ENCODE measurements at regions not wholly inside any gene's neighbourhood (a gene's known extent, or its start where the extent isn't known, plus 50 kb on each side); places are given as distances from the start of the nearest gene placed in this dataset.

DNA sequence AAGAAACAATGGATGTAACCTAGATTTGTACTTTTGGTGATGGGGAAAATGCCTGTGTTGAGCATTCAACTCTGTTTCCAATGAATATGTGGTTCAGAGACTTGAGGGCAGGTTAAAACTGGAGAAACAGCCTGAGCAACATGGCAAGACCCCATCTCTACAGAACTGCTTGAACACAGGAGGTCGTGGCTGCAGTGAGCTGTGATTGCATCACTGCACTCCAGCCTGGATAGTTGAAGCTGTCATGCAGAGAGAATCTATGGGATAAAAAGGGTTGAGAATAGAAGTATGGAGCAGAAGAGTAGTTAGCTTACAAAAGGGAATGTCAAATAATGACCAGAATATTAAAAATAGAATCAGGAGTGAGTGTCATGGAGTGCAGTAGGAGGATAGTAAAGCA lies 134.8 kb upstream of the PDE5A start:
- ATAC-seq (no peak), DNase-seq (ENCODE audit: low read depth, low spot score) (no peak), FAIRE-seq (no peak)
- no peaks in the 10 kb centered on the region for H3K4me1 ChIP-seq (ENCODE audit: control insufficient read depth, insufficient read depth, low read length)
- H3K4me3 ChIP-seq: no peak overlapping the region
- WGBS (ENCODE audit: insufficient coverage, insufficient replicate concordance, low lambda C conversion rate, missing lambda C conversion rate): 0% methylated on average over 1 of the region's 1 CpG
- H4K20me1 ChIP-seq (ENCODE audit: control insufficient read depth, insufficient read depth): no peaks in the 10 kb centered on the region
- no peaks in the 10 kb centered on the region for H3K79me2 ChIP-seq (ENCODE audit: control insufficient read depth, insufficient read depth, low read length)
- ChIA-PET POLR2A (no interaction called here), RAD21 (ENCODE audit: unreplicated experiment) (no interaction called here), SMC1A (ENCODE audit: uncharacterized antibody, unreplicated experiment) (no interaction called here), CTCF (no interaction called here)
- H3K27me3 ChIP-seq (replicated peaks in 1 of 2; ENCODE audit: control insufficient read depth in 2 of 2, insufficient read depth in 2 of 2, low read length in 1 of 2): no peaks in the 10 kb centered on the region
- H3K27ac ChIP-seq (ENCODE audit: control insufficient read depth, insufficient read depth): no peak overlapping the region
- no TSS peak for BruUV-seq (replicated peaks)
- no peak overlapping the region for H3K9ac ChIP-seq (ENCODE audit: control insufficient read depth, insufficient read depth, low read length)
- TF ChIP-seq SIN3A (IDR thresholded peaks at IDR 0.05; ENCODE audit: low read depth, low read length): no peak
- no peak for TF ChIP-seq BACH1 (IDR thresholded peaks at IDR 0.05; ENCODE audit: borderline replicate concordance)
- H3K36me3 ChIP-seq (ENCODE audit: control insufficient read depth in 2 of 2, insufficient read depth in 2 of 2, low read length in 1 of 2): no peaks in the 10 kb centered on the region
- H2AFZ ChIP-seq (ENCODE audit: control insufficient read depth, low read depth, low read length): no peak overlapping the region
- H3K4me2 ChIP-seq (ENCODE audit: control insufficient read depth, insufficient read depth): no peak overlapping the region
- intact Hi-C loops (cut with micrococcal nuclease; ENCODE audit: unreplicated experiment) (no loop called here), in situ Hi-C loops (cut with MboI) (no loop called here)
- no peaks in the 10 kb centered on the region for H3K9me3 ChIP-seq (replicated peaks; ENCODE audit: control insufficient read depth, insufficient read depth, low read length)

DNA sequence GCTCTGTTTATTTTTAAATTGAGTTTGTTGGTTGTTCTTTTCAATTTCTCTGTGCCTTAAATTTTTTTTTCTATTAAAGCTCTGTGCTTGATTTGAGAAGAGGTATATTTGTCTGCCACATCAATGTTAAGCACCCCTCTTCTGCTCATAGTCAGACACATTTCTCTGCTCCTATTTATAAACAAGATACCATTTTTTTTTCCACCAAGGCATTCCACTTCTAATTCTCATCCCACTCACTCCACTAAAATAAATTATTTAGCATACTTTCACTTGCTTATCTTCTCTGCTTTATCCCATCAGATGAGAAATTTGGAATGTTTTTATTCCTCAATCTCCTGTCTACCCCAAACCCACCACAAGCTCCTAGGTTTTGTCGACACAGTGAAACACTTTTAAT lies 127.0 kb upstream of the PDE5A start:
- RAD21 ChIA-PET (ENCODE audit: unreplicated experiment): no interaction called here
- DNase-seq (ENCODE audit: low read depth, low spot score) (no peak), ATAC-seq (no peak), FAIRE-seq (no peak)
- H3K9me3 ChIP-seq (replicated peaks; ENCODE audit: control insufficient read depth, insufficient read depth, low read length): no peaks in the 10 kb centered on the region
- TF ChIP-seq CREM (IDR thresholded peaks at IDR 0.05; ENCODE audit: low read depth) (no peak), ZNF24 (IDR thresholded peaks at IDR 0.05) (no peak), RB1 (IDR thresholded peaks at IDR 0.05; ENCODE audit: borderline replicate concordance) (no peak), POLR2A (IDR thresholded peaks at IDR 0.05; ENCODE audit: low read depth, low read length) (no peak), MYB (IDR thresholded peaks at IDR 0.05; ENCODE audit: borderline replicate concordance, low read depth, low read length) (no peak), SMARCA5 (IDR thresholded peaks at IDR 0.05) (no peak), TARDBP (IDR thresholded peaks at IDR 0.05; ENCODE audit: borderline replicate concordance) (no peak)
- TF ChIP-seq, protein P1, sequence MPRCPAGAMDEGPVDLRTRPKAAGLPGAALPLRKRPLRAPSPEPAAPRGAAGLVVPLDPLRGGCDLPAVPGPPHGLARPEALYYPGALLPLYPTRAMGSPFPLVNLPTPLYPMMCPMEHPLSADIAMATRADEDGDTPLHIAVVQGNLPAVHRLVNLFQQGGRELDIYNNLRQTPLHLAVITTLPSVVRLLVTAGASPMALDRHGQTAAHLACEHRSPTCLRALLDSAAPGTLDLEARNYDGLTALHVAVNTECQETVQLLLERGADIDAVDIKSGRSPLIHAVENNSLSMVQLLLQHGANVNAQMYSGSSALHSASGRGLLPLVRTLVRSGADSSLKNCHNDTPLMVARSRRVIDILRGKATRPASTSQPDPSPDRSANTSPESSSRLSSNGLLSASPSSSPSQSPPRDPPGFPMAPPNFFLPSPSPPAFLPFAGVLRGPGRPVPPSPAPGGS (IDR thresholded peaks at IDR 0.05; ENCODE audit: borderline replicate concordance, insufficient read depth, low read depth, low read length, poor library complexity, severe bottlenecking): no peak
- TF ChIP-seq, protein P2, sequence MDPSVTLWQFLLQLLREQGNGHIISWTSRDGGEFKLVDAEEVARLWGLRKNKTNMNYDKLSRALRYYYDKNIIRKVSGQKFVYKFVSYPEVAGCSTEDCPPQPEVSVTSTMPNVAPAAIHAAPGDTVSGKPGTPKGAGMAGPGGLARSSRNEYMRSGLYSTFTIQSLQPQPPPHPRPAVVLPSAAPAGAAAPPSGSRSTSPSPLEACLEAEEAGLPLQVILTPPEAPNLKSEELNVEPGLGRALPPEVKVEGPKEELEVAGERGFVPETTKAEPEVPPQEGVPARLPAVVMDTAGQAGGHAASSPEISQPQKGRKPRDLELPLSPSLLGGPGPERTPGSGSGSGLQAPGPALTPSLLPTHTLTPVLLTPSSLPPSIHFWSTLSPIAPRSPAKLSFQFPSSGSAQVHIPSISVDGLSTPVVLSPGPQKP (IDR thresholded peaks at IDR 0.05; ENCODE audit: low read depth, low read length): no peak
- TF ChIP-seq, protein P3, sequence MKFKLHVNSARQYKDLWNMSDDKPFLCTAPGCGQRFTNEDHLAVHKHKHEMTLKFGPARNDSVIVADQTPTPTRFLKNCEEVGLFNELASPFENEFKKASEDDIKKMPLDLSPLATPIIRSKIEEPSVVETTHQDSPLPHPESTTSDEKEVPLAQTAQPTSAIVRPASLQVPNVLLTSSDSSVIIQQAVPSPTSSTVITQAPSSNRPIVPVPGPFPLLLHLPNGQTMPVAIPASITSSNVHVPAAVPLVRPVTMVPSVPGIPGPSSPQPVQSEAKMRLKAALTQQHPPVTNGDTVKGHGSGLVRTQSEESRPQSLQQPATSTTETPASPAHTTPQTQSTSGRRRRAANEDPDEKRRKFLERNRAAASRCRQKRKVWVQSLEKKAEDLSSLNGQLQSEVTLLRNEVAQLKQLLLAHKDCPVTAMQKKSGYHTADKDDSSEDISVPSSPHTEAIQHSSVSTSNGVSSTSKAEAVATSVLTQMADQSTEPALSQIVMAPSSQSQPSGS (IDR thresholded peaks at IDR 0.05; ENCODE audit: low read length): no peak
- in situ Hi-C loops (cut with MboI) (no loop called here), intact Hi-C loops (cut with micrococcal nuclease; ENCODE audit: unreplicated experiment) (no loop called here)
- SMC1A ChIA-PET (ENCODE audit: uncharacterized antibody, unreplicated experiment): interaction anchor here (0.7 to 1.3 kb wide), 3 partner anchors 10 to 977 kb away, joined by 3 to 4 read pairs (median 4); no protein-coding TSS in a partner anchor
- H3K9ac ChIP-seq (ENCODE audit: control insufficient read depth, insufficient read depth, low read length): no peak overlapping the region
- no peaks in the 10 kb centered on the region for H3K4me1 ChIP-seq (ENCODE audit: control insufficient read depth, insufficient read depth, low read length)
- H3K4me2 ChIP-seq (ENCODE audit: control insufficient read depth, insufficient read depth): no peak overlapping the region
- H4K20me1 ChIP-seq (ENCODE audit: control insufficient read depth, insufficient read depth): no peaks in the 10 kb centered on the region
- no peak overlapping the region for H3K27ac ChIP-seq (ENCODE audit: control insufficient read depth, insufficient read depth)
- 86% methylated on average over 1 of the region's 1 CpG for WGBS (ENCODE audit: insufficient coverage, insufficient replicate concordance, low lambda C conversion rate, missing lambda C conversion rate)
- H3K4me3 ChIP-seq: no peak overlapping the region
- no peaks in the 10 kb centered on the region for H3K79me2 ChIP-seq (ENCODE audit: control insufficient read depth, insufficient read depth, low read length)
- H3K36me3 ChIP-seq (ENCODE audit: control insufficient read depth in 2 of 2, insufficient read depth in 2 of 2, low read length in 1 of 2): no peaks in the 10 kb centered on the region
- BruUV-seq (replicated peaks): no TSS peak
- H2AFZ ChIP-seq (ENCODE audit: control insufficient read depth, low read depth, low read length): no peak overlapping the region
- POLR2A ChIA-PET: no interaction called here
- H3K27me3 ChIP-seq (replicated peaks in 1 of 2; ENCODE audit: control insufficient read depth in 2 of 2, insufficient read depth in 2 of 2, low read length in 1 of 2): no peaks in the 10 kb centered on the region
- CTCF ChIA-PET: interaction anchor here (2.1 kb wide), 1 partner anchor 12 kb away, joined by 4 read pairs; no protein-coding TSS in a partner anchor

Measured in GM12878 (cell line).